HT1080 (cell line): ENCODE measurements at regions not wholly inside any gene's neighbourhood (a gene's known extent, or its start where the extent isn't known, plus 50 kb on each side); places are given as distances from the start of the nearest gene placed in this dataset.
"Not testable (repeated sequence)": the region's sequence is repeated elsewhere in the genome, so short reads cannot be mapped to it uniquely, and the experiment has no call there.

Experiments
- DNase-seq: peaks from one replicate; pipeline ENCODE4 v3.0.0-alpha.2; 2015; ENCODE audit warnings: low read depth

DNA sequence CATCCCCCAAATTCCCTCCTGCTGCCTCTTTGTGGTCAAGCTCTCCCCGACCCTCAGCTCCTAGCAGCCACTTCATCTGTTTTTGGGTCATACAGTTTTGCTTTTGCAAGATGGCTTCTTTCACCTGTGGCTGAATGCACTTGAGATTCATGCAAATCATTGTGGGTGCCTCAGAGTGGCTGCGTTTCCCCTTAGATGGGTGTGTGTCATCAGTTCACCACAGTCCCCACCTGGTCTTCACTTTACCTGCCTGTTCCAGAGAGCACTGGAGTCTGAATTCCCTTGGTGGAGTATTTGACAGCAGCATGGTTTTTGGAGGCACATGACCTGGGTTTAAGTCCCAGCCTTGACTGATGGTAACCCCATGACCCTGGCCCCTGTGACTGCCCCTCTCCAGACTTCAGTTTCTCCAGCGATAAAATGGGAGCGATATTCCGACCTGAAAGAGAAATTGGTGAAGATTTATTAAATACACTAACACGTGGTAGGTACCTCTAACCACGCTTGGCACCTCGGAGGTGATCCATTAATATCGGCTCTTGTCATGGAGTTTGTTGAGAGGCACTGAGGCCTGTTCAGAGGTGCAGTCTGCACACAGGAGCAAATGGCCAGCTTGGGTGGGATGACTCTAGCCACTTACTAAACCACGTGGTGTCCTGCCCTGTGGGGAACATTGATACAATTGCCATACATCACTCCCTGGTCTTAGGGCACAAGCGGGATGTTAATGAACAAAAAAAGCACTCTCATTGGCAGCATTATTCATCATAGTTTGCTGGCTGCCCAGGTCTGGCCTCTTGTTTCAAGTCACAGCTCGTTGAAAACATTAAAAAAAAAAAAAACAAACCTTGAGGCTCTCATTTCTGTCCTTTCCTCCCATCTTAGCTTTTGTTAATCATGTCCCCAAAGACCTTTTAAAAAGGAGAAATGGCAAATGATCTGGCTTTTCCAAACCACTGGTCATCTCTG, 167.2 kb upstream of the KCNG1 start:
- no peak for DNase-seq

DNA sequence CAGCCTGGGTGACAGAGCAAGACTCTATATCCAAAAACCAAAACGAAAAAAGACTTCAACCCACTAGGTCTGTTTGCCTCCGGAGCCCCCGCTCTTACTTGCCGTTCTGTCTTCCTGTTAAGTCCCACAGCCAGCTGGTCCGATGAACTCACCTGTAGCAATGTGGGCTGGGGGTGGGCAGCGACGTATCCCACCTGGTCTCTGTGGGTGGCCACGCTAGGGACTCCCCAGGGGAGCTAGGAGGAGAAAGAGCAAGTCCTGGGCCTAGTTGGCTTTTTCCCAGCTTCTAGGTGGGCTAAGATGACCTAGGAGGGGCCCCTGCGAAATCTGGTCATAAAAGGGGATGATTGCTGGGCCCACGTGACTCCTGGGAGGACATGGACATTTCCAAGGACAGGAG, 166.0 kb upstream of the KCNG1 start:
- no peak for DNase-seq

- no peak for DNase-seq
These were observed 164.4 kb upstream of the KCNG1 start for GRCh38 chr20:51187261-51187660.

GRCh38 chr20:51185861-51186260, 163.0 kb upstream of the KCNG1 start:
- DNase-seq = no peak

DNA sequence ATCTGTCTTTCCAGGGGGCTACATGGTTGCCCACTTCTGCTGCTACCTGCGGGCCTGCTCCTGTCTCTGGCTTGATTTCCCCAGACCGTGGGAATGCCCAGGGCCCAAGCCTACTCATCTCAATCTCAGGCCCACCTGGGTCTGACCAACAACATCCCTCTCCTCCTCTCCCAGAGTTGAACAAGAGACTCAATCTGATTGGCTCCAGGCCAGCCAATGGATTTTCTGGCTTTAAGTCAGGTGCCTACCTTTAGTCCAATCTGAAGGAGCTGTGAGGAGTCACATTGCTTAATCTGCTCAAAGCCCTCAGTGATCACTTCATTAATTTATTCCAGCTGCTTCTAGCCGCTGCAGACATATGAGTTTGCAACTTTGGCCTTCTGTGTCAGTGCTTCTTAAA, 162.4 kb upstream of the KCNG1 start:
- DNase-seq = no peak

- DNase-seq = peak; percentile 36
These were observed 161.4 kb upstream of the KCNG1 start for GRCh38 chr20:51184289-51184688.

DNA sequence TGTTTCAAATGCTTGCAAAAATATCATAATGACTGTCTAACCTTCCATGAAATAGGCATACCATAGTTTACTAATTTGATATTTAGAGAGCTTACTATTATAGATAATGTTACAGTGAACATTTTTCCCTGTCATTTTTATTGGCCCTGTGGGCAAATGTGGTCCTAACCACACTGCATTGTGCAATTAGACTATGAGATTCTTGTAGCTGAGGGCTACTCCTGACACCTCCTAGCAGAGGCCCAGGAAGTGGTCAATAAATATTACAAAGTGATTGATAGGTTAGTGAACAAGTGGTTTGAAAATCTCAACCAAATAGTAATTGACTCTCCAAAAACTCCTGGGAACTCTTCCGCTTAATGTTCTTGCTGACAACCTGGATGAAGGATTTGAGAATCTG, 160.5 kb upstream of the KCNG1 start:
- no peak for DNase-seq

- DNase-seq = peak; percentile 52
These were observed 159.7 kb upstream of the KCNG1 start for GRCh38 chr20:51182571-51182970.

DNA sequence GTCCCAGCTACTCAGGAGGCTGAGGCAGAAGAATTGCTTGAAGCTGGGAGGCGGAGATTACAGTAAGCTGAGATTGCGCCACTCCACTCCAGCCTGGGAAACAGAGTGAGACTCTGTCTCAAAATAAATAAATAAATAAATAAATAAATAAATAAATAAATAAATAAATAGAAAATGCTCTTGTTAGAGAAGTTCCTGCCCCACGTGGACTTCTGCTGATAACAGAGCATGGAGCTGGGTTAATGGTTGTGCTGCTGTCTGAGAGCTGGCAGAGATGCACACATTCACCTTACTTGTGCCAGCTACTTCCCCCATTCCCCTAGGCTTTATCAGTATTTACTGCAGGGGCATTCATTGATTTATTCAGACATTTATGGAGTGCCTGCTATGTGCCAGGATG, 155.2 kb upstream of the KCNG1 start:
- no peak for DNase-seq

GRCh38 chr20:51176876-51177275, 154.0 kb upstream of the KCNG1 start:
- peak; percentile 33 for DNase-seq

- DNase-seq = no peak
These were observed 153.5 kb upstream of the KCNG1 start for GRCh38 chr20:51176446-51176845.

DNA sequence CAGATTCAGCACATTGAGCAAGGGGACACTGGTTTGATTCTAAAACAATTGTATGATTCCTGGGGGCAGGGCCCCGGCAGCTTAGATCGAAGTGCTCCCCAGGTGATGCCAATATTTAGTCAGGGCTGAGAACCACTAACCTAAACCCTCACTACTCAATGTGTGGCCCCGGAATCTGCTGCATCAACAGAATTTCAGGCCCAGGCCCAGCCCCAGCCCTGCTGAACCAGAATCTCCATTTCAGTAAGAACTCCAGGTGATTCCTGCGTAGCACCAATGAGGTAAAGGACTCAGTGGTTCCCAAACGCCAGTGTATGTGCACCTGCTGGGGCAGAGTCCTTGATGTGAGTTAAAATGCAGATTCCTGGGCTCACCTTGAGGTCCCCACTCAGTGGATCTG, 152.8 kb upstream of the KCNG1 start:
- DNase-seq = no peak

GRCh38 chr20:51175156-51175555, 152.2 kb upstream of the KCNG1 start:
- DNase-seq = no peak

GRCh38 chr20:51174536-51174935, 151.6 kb upstream of the KCNG1 start:
- DNase-seq = no peak

DNA sequence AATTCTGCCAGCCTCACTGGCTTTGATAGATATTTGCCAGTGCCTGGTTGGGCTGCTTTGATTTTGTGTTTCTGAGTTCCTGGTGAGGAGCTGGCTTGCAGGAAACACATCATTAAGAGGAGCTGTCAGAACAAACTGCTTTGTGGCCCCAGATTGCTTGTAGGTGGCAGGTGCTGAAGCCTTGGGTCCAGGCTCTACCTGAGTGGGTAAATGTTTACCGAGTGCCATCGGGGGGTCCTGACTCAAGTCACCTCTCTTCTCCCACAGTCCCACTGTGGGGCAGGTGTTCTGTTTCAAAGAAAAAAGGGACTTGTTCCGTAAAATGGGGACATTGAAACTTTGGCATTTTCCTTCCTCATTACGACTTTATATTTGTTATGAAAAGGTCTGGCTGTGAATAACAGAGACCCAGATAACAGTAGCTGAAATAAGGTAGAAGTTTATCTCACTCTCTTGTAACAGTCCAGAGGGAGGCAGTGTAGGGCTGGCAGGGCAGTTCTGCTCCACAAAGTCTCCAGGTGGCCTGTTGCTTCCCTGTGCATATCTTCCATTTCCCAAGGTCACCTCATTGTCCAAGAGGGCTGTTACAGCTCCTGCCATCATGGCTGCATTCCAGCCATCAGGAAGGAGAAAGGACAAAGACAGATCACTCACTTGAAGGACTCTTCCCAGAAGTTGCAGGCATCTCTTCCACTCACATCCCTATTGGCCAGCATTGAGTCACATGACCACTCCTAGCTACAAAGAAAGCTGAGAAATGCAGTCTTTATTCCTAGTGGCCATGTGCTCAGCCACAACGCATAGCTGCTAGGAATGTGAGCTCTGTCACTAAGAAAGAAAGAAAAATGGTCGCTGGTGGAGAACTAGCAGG, 149.9 kb upstream of the KCNG1 start:
- DNase-seq = peak; percentile 15

DNA sequence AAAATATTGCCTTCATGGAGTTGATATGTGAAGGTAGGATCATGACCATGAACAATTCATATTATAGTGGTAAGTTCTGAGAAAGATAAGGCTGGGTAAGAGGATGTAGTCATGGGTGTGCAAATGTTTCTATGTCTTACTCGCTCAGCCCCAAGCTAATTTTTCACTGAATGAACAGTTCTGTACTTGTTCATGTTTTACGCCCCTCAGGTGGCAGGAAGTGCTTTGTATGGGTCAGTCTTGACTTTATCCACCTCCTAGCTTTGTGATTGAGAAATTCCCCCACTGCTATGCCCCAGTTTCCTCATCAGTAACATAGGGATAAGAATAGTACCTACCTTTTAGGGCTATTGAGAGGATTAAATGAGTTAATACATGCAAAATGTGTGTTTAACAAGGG, 148.2 kb upstream of the KCNG1 start:
- DNase-seq = no peak

GRCh38 chr20:51169813-51170212, 146.9 kb upstream of the KCNG1 start:
- no peak for DNase-seq

DNA sequence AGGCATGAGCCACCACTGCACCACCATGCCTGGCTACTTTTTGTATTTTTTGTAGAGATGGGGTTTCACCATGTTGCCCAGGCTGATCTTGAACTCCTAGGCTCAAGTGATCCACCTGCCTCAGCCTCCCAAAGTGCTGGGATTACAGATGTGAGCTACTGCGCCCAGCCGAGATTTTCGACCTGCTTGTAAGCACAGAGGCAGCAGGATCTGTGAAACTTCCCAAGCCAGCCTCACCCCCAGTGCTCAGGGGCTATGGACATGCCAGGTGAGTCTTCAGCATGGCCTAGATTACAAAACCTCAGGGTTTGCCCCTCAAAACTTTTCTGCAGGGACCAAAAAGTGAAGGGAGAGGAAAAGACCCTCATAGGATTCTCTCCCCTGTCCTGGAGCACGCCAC, 145.0 kb upstream of the KCNG1 start:
- DNase-seq = not testable (repeated sequence)

DNA sequence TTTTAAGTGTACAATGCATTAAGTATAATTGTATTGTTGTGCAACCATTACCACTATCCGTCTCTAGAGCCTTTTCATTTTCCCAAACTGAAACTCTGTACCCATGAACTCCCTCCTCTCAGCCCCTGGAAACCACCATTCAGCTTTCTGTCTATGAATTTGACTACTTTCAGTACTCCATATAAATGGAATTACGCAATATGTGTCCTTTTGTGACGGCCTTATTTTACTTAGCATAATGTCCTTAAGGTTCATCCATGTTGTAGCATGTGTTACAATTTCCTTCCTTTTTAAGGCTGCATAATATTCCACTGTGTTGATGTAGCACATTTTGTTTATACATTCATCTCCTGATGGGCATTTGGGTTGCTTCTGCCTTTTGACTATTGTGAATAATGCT, 143.6 kb upstream of the KCNG1 start:
- no peak for DNase-seq

DNA sequence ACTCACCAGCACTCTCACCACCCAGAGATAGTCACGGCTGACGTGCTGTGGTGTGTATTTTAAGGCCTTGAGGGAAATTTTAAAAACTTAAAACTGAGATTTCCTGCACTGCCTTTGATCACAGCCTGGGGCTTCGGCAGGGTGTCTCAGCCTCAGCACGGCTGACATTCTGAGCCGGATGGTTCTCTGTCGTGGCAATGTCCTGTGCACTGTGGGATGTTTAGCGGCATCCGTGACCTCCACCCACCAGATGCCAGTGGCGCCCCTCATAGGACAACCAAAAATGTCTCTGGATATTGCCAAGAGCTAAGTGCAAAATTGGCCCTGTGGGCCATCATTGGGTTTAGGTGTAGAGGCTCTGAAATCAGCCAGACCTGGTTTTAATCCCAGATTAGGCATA, 142.2 kb upstream of the KCNG1 start:
- no peak for DNase-seq

DNA sequence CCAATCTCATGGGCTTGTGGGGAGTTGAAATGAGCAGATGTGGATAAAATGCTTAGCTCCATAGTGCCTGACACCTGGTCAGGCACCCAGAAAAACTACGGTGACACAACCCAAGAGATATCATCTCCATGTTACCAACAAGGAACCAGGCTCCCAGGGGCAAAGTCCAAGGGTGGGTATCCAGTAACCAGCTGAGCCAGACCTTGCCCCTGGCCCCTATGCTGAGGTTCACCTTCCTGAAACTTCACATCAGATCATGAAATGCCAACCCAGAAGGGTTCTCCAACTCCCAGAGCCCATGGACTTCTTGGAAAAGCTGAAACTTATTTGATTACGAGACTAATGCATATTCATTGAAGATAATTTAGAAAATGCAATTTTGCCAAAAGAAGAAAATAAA, 141.8 kb upstream of the KCNG1 start:
- DNase-seq = no peak

DNA sequence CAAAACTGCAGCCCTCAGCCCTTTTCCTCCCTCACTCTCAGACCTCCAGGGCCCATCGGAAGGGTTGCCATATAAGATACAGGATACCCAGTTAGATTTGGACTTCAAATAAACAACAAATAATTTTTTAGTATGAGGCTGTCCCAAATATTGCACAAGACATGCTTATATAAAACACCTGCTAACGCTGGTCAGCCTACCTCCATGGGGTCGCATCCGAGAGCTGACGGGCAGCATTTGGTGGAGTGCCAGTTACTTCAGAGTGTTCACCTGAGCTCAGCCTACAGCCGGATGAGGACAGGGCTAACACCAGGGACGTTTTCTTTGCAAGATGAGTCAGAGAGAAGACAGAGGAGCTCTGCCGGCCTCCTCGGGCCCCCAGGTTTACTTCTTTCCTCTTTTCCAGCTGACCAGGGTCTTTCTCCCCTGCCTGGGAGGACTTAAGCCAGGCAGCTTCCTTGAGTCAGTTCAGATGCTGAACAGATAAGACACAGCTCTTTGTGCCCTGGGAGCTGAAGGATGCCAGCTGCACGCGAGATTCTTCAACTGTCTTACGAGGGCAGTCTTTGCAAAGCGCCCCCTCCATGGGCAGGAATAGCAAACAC, 141.2 kb upstream of the KCNG1 start:
- no peak for DNase-seq
